ENCODE measurements at regions not wholly inside any gene's neighbourhood (a gene's known extent, or its start where the extent isn't known, plus 50 kb on each side); places are given as distances from the start of the nearest gene placed in this dataset.

DNA sequence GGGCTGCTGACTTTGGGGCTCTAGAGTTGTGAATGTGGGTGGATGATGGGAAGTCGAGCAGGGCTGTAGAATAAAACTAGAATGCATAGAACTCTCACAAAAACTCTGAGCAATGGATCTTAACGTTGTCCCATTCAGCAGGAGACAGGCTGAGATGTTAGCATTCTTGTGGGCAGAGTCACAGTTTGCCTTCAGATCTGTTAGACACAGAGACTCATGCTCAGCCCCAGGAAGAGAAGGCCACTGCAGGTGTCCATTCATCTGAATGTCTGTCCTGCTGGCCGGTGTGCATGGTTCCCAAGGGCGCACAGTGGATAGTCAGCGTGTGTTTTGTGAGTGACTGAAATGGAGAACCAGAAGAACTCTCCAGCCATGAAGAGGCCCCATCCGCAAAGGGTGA is 111.3 kb downstream of the TSN start:
- TF ChIP-seq, protein P1, sequence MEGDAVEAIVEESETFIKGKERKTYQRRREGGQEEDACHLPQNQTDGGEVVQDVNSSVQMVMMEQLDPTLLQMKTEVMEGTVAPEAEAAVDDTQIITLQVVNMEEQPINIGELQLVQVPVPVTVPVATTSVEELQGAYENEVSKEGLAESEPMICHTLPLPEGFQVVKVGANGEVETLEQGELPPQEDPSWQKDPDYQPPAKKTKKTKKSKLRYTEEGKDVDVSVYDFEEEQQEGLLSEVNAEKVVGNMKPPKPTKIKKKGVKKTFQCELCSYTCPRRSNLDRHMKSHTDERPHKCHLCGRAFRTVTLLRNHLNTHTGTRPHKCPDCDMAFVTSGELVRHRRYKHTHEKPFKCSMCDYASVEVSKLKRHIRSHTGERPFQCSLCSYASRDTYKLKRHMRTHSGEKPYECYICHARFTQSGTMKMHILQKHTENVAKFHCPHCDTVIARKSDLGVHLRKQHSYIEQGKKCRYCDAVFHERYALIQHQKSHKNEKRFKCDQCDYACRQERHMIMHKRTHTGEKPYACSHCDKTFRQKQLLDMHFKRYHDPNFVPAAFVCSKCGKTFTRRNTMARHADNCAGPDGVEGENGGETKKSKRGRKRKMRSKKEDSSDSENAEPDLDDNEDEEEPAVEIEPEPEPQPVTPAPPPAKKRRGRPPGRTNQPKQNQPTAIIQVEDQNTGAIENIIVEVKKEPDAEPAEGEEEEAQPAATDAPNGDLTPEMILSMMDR (IDR thresholded peaks at IDR 0.05) = no peak
- no peak for TF ChIP-seq EZH2 (IDR thresholded peaks at IDR 0.05; ENCODE audit: borderline replicate concordance, insufficient read depth, low read depth, low read length, poor library complexity, severe bottlenecking)
